ENCODE measurements at regions not wholly inside any gene's neighbourhood (a gene's known extent, or its start where the extent isn't known, plus 50 kb on each side); places are given as distances from the start of the nearest gene placed in this dataset.

- Histone ChIP-seq H3K18ac (ENCODE audit: extremely low read depth, low read length) (no peak overlapping the region), H3K4me3 (ENCODE audit: extremely low read depth in 1 of 4, insufficient read depth in 2 of 4, low read depth in 3 of 4, low read length in 4 of 4) (no peak overlapping the region)
- FAIRE-seq, result no peak
Measured at GRCh38 chr3:103057487-103057886, 622.7 kb downstream of the ZPLD1 start.

More at GRCh38 chr3:103057487-103057886, 622.7 kb downstream of the ZPLD1 start:
- no peak overlapping the region for H2BK12ac ChIP-seq (ENCODE audit: low read depth, low read length)
- H3K9ac ChIP-seq (replicated peaks in 1 of 4; ENCODE audit: extremely low read depth in 1 of 4, low read depth in 3 of 4, low read length in 3 of 4), result no peak overlapping the region
- no peak overlapping the region for H3K27ac ChIP-seq (ENCODE audit: low read depth, low read length)
- H3K4me2 ChIP-seq (ENCODE audit: insufficient read depth in 1 of 2, low read depth in 2 of 2, low read length in 2 of 2), result no peak overlapping the region
- no peaks in the 10 kb centered on the region for H3K79me1 ChIP-seq (ENCODE audit: low read depth, low read length)
- no peaks in the 10 kb centered on the region for H3K27me3 ChIP-seq (replicated peaks in 1 of 4; ENCODE audit: control insufficient read depth in 3 of 4, extremely low read depth in 1 of 4, insufficient read depth in 3 of 4, low read length in 3 of 4)
- no peak overlapping the region for H4K8ac ChIP-seq (ENCODE audit: extremely low read depth, insufficient read depth, low read length)
- CTCF ChIA-PET (ENCODE audit: partially characterized antibody), result interaction anchor here (1.1 to 1.6 kb wide), 2 partner anchors 19 to 384 kb away, joined by 4 to 5 read pairs; no protein-coding TSS in a partner anchor
- no peak overlapping the region for H2AFZ ChIP-seq (ENCODE audit: low read length)
- H3K14ac ChIP-seq (ENCODE audit: insufficient read length), result no peak overlapping the region
- H2BK15ac ChIP-seq (ENCODE audit: low read length), result no peak overlapping the region
- H4K91ac ChIP-seq (replicated peaks; ENCODE audit: insufficient read length, low read length), result no peak overlapping the region
- H3K9me3 ChIP-seq (ENCODE audit: insufficient read depth in 2 of 2, low read depth in 1 of 2, low read length in 1 of 2), result no peaks in the 10 kb centered on the region
- H4K20me1 ChIP-seq (replicated peaks in 1 of 2; ENCODE audit: control insufficient read depth in 1 of 2, insufficient read depth in 2 of 2, low read length in 2 of 2), result no peaks in the 10 kb centered on the region
- no peaks in the 10 kb centered on the region; a peak in 1 of 7 replicates for H3K4me1 ChIP-seq (replicated peaks in 1 of 4; ENCODE audit: control insufficient read depth in 3 of 4, insufficient read depth in 4 of 4, low read length in 3 of 4)
- H2BK5ac ChIP-seq (ENCODE audit: low read depth, low read length), result no peak overlapping the region
- H3K56ac ChIP-seq (replicated peaks; ENCODE audit: insufficient read length, low read depth, low read length), result no peak overlapping the region
- no peak overlapping the region for H3K4ac ChIP-seq (replicated peaks; ENCODE audit: insufficient read length, low read depth, low read length)
- H3K36me3 ChIP-seq (ENCODE audit: control insufficient read depth in 2 of 4, insufficient read depth in 4 of 4, low read length in 3 of 4), result no peaks in the 10 kb centered on the region
- H3K23ac ChIP-seq (ENCODE audit: insufficient read length), result no peak overlapping the region
- no peaks in the 10 kb centered on the region for H3K23me2 ChIP-seq (ENCODE audit: low read depth, low read length)
- H3K79me2 ChIP-seq (ENCODE audit: control insufficient read depth in 1 of 2, insufficient read depth in 2 of 2, low read length in 2 of 2), result no peaks in the 10 kb centered on the region
- no peak overlapping the region for H4K5ac ChIP-seq (ENCODE audit: insufficient read length, low read depth, low read length)
- H2BK20ac ChIP-seq (ENCODE audit: low read length), result no peak overlapping the region
- TF ChIP-seq E2F6 (IDR thresholded peaks at IDR 0.05), result no peak
- no peak for TF ChIP-seq RNF2 (IDR thresholded peaks at IDR 0.05; ENCODE audit: borderline replicate concordance, low read depth, low read length, missing control alignments, poor library complexity, severe bottlenecking)
- TF ChIP-seq CEBPB (IDR thresholded peaks at IDR 0.05; ENCODE audit: low read depth, low read length), result no peak
- TF ChIP-seq SP2 (IDR thresholded peaks at IDR 0.05; ENCODE audit: low read length), result no peak
- TF ChIP-seq CTBP2 (IDR thresholded peaks at IDR 0.05; ENCODE audit: borderline replicate concordance, insufficient read depth, insufficient read length, low read length), result no peak
- no peak for TF ChIP-seq CBX5 (IDR thresholded peaks at IDR 0.05; ENCODE audit: low read depth, low read length)
- TF ChIP-seq YY1 (IDR thresholded peaks at IDR 0.05; ENCODE audit: low read depth, low read length), result no peak
- no peak for TF ChIP-seq JUND (IDR thresholded peaks at IDR 0.05; ENCODE audit: low read length)
- TF ChIP-seq KDM5A (IDR thresholded peaks at IDR 0.05; ENCODE audit: low read length), result no peak
- no peak for TF ChIP-seq EZH2 (IDR thresholded peaks at IDR 0.05; ENCODE audit: low read depth, low read length, severe bottlenecking)
- no peak for TF ChIP-seq NANOG (IDR thresholded peaks at IDR 0.05; ENCODE audit: insufficient read depth, low read depth, low read length, poor library complexity, severe bottlenecking)
- TF ChIP-seq SAP30 (IDR thresholded peaks at IDR 0.05; ENCODE audit: insufficient read depth, insufficient replicate concordance, low read length), result no peak
- no peak for TF ChIP-seq KDM4A (IDR thresholded peaks at IDR 0.05; ENCODE audit: low read depth, low read length, severe bottlenecking)
- TF ChIP-seq SUZ12 (IDR thresholded peaks at IDR 0.05; ENCODE audit: low read length), result no peak
- TF ChIP-seq BCL11A (IDR thresholded peaks at IDR 0.05; ENCODE audit: low read depth in 2 of 2, low read length in 2 of 2), result no peak
- no peak for DNase-seq (ENCODE audit: low read depth in 1 of 2, low spot score in 2 of 2)
- no peak overlapping the region for H2AK5ac ChIP-seq (ENCODE audit: low read depth, low read length)
- H2BK120ac ChIP-seq (replicated peaks; ENCODE audit: low read depth, low read length), result no peak overlapping the region
- POLR2A ChIA-PET (ENCODE audit: partially characterized antibody), result no interaction called here
